ENCODE measurements at regions not wholly inside any gene's neighbourhood (a gene's known extent, or its start where the extent isn't known, plus 50 kb on each side); places are given as distances from the start of the nearest gene placed in this dataset.

DNA sequence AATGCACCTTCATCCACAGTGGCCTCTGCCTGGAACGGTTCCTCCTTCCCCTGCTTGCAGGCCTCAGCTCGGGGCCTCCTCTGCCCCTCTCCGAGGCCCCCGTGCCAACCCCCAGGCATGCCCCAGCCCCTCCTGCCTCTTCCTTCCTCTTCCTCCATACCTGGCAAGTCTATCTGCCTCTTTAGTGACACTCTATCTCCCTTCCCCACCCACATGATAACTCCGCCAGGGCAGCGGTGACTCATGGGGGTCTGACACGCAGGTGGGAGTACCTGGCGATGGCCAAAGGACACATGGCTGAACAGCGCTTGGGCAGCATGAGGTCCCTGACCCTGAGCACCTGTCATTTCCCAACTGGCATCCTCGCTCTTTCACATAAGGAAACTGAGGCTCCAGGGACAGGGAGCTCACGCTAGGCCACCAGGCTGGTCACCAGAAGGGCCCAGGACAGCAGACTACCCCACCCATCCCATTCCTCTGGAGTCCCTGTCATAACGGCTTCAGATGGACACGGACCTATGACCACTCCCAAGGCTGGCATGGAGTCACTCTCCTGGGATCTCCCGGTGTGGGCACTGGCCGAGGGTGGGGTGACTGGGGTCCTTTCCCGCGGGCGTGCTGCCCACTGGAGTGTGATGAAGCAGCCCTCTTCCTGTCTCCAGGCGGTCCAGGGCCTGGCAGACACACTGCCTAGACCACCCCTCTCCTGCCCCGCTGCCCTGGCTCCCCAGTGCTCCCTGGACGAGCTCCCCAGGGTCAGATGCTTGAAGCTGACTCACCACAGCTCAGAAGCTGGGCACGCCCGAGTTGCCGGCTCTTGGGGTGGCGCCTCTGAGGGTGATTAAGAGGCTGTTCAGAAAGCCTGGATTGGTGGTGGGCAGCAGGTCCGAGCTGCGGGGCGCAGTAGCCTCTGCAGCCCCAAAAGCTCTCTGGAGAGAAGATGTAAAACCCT, 100.6 kb downstream of the ENGASE start:
- DNase-seq: no peak
- H3K36me3 Mint-ChIP-seq: no peaks in the 10 kb centered on the region

DNA sequence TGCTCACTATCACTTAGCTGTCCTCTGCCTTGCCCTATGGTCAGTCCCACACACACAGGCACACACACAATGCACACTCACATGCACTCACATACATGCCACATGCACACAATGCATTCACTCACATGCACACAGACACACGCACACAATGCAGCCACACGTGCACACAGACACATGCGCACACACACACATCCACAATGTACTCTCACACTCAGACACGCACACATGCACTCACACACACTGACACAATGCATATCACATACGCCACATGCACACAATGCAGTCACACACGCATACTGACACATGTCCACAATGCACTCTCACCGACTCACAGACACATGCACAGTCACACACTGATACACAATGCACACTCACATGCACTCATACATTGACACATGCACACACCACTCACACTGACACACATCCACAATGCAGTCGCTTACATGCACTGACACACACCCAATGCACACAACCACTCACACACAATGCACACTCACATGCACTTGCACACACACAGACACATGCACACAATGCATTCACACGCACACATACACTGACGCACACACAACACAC, 99.7 kb downstream of the ENGASE start:
- Mint-ChIP-seq H3K27me3 (no peaks in the 10 kb centered on the region), H3K27ac (no peak overlapping the region), H3K4me1 (no peaks in the 10 kb centered on the region), H3K4me3 (no peak overlapping the region), H3K36me3 (no peaks in the 10 kb centered on the region), H3K9me3 (no peaks in the 10 kb centered on the region)
- no peak for DNase-seq

More for the DNA sequence above, 100.6 kb downstream of the ENGASE start:
- Mint-ChIP-seq H3K27me3 (no peaks in the 10 kb centered on the region), H3K9me3 (no peaks in the 10 kb centered on the region), H3K4me1 (no peaks in the 10 kb centered on the region), H3K4me3 (no peak overlapping the region), H3K27ac (no peak overlapping the region)

DNA sequence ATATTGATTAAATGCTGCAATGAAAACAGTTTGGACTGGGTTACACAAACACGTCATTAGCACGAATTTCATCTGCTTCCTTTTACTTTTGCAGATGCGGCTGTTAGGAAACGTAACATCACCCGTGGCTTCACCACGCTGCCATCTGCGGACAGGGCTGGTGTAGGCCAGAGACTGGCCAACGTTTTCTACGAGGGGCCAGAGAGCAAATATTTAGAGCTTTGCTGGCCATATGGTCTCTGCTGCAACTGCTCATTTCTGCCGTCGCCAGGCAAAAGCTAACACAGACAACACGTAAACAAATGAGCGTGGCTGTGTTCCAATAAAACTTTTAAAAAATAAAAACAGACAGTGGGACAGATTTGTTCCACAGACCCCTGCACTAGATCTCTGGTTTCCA, 96.6 kb downstream of the ENGASE start:
- Mint-ChIP-seq H3K27me3 (no peaks in the 10 kb centered on the region), H3K4me3 (no peak overlapping the region), H3K4me1 (no peaks in the 10 kb centered on the region), H3K27ac (no peak overlapping the region), H3K9me3 (no peaks in the 10 kb centered on the region), H3K36me3 (no peaks in the 10 kb centered on the region)
- DNase-seq: no peak

DNA sequence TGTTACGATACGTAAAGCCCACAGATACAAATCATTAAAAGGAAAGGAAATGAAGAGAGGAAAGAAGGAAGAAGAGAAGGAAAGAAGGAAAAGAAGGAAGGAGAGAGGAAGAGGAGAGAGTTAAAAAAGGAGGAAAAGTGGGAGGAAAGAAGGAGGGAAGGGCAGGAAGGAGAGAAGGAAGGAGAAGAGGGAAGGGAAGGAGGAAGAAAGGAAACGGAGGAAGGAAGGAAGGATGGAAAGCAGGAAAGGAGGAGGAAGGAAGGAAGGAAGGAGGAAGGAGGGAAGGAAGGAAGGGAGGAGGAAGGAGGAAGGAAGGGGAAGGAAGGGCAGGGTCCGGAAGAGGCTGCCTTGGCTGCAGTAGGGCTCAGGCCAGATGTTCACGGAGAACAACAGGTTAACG, 95.2 kb downstream of the ENGASE start:
- H3K27ac Mint-ChIP-seq: no peak overlapping the region
- H3K4me3 Mint-ChIP-seq: no peak overlapping the region
- DNase-seq: no peak
- no peaks in the 10 kb centered on the region for H3K27me3 Mint-ChIP-seq
- no peaks in the 10 kb centered on the region for H3K4me1 Mint-ChIP-seq
- no peaks in the 10 kb centered on the region for H3K36me3 Mint-ChIP-seq
- H3K9me3 Mint-ChIP-seq: no peaks in the 10 kb centered on the region

DNA sequence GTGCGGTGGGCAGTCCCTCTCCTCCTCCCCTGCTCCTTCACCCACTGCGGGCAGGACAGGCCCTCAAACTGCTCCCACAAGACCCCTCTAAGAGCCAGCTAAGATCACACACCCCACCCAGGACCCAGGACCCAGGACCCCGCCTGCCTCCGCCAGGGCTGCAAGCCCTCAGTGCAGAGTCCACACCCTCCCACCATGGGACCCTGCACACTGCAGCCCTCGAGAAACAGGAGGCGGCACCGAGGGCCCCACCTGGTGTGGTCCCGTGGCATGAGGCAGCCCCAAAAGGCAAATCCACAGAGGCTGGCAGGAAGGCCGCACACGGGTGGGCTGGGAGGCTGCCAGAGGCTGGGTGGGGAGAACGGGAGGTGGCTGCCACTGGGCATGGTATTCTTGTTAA, 94.7 kb downstream of the ENGASE start:
- Mint-ChIP-seq H3K36me3 (no peaks in the 10 kb centered on the region), H3K27ac (no peak overlapping the region), H3K4me3 (no peak overlapping the region), H3K4me1 (no peaks in the 10 kb centered on the region), H3K27me3 (no peaks in the 10 kb centered on the region), H3K9me3 (no peaks in the 10 kb centered on the region)
- DNase-seq: no peak

DNA sequence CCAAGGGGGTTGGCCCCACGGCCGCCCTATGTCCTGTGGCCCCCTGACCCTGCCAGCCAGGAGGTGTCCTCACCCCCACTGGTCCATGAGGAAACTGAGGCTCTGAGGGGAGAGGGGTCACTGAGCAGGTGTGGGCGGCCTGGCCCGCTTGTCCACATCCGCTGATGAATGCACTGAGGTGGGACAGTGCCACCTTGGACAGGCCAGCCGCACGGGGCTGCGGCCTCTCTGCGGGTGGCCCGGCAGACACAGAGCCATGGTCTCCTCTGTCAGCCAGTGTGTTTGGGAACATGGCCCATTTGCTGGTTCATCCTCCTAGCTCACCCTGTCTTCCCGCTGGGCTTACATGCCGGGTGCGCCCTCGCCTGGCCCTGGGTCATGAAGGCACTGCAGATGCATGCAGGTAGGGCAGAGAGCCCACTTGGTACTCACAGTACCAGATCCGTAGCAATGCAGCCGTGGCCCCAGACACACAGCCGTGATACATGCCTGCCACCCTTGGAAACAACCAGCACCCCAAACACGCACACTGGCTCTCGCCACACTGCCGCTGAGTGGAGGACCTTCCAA, 93.9 kb downstream of the ENGASE start:
- Mint-ChIP-seq H3K27ac (no peak overlapping the region), H3K4me1 (no peaks in the 10 kb centered on the region), H3K9me3 (no peaks in the 10 kb centered on the region), H3K27me3 (no peaks in the 10 kb centered on the region), H3K4me3 (no peak overlapping the region), H3K36me3 (no peaks in the 10 kb centered on the region)
- no peak for DNase-seq

DNA sequence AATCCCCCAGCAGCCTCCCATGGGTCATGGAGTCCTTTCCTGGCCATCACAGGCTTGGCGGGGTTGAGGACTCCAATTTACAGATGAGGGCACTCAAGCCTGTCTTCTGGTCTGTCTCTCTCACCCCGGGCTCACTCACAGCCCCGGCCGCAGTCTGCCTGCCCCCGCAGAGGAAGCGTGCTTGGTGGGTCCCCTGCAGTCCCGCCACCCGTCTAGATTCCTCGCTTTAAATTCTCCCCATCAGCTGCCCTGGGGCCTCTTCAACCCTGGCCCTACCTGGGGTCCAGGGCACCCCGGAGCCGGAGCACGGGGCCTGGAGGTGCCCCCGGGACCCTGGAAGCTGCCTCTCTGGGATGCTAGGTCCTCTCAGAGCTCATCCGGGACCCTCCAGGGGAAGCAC, 92.9 kb downstream of the ENGASE start:
- Mint-ChIP-seq H3K4me3 (no peak overlapping the region), H3K27ac (no peak overlapping the region), H3K27me3 (no peaks in the 10 kb centered on the region)

DNA sequence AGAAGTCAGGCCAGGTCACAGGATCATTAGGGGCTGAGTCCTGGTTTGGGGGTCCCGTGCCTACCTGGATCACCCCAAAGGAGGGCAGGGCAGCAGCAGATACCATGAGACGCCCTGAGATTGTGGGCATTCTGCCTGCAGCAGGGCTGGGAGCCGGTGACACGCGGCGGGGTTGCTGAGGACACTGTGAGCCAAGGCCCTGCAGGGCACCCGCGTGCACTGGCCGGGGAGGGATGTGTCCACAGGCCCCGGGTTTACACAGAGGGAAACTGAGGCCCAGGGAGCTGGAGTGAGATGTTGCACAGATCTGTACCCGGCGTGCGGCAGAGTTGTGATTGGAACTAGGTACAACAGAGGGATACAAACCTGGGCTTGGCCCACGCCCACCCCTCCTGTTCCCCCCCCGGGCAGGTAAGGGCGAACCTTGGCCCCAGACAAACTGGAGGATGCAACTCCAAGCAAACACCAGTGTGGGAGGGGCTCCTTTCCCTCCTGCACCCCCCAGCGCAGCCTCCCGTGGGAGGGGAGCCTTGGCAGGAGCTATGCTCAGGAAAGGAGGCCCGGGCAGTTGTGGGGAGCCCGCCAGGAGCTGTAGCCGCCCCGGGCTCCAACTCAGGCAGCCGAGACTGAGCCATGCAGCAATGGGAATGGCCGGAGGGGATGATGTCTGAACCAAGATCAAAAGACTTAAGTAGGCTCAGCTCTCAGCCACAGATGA, 91.3 kb downstream of the ENGASE start:
- H3K9me3 Mint-ChIP-seq: no peaks in the 10 kb centered on the region
- no peak overlapping the region for H3K4me3 Mint-ChIP-seq
- no peak overlapping the region for H3K27ac Mint-ChIP-seq
- H3K27me3 Mint-ChIP-seq: no peaks in the 10 kb centered on the region
- no peak for DNase-seq
- no peaks in the 10 kb centered on the region for H3K4me1 Mint-ChIP-seq
- no peaks in the 10 kb centered on the region for H3K36me3 Mint-ChIP-seq

More for the DNA sequence above, 92.9 kb downstream of the ENGASE start:
- Mint-ChIP-seq H3K9me3 (no peaks in the 10 kb centered on the region), H3K36me3 (no peaks in the 10 kb centered on the region), H3K4me1 (no peaks in the 10 kb centered on the region)
- no peak for DNase-seq

DNA sequence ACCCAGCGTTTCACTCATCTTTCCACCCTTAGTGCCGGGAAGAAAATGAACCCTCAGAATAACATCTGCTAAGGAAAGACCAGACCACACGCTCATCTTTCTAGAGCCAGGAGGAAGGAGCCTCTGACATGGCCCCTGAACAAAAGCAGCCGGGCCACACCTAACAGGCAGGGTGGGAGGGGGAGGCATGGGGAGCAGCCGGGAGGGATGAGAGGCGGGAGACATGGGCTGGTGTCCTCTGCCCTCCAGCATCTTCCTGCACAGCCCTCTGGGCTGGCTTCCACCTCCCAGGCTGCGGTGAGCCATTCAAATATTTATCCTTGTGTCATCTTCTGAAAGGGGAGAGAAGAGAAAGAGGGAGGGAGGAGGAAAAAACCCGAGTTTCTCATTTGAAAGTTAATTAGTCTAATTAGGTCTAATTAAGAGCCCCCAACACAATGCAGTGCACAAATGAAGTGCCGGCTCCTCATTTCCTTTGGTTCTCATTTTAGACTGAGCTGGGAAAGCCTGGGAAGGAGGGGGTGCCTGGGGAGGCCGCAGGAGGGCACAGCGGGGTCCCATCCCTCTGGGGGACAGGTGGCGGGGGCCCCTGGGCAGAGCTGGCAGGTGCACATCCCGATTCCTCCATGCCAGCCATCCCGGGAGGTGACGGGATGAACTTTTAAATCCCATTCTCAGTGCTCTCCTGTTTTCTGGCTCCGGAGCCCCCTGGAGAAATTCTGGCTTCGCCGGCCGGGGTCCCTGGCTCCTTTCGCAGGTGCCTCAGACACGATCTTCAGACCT, 90.5 kb downstream of the ENGASE start:
- no peaks in the 10 kb centered on the region for H3K4me1 Mint-ChIP-seq
- H3K27ac Mint-ChIP-seq: no peak overlapping the region
- no peaks in the 10 kb centered on the region for H3K27me3 Mint-ChIP-seq
- no peak overlapping the region for H3K4me3 Mint-ChIP-seq
- no peaks in the 10 kb centered on the region for H3K36me3 Mint-ChIP-seq
- no peaks in the 10 kb centered on the region for H3K9me3 Mint-ChIP-seq
- no peak for DNase-seq

DNA sequence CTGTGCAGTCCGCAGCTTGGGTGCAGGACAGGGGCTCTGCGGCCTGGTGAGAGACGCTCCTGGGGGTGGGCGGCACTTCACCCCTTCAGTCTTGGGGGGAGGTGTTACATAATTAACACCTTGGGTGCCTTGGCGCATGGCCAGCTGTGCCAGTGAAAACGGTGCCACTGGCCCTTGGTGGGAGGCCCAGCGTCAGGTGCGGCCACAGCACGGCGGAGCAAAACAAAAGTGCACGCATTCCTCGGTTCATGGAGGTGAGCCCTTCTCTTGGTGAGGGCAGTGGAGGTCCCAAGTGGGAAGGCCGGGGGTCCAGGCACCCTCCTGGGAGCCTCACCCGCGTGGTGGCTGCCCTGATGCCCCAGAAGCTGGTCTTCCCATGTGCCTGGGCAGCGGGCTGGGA, 89.8 kb downstream of the ENGASE start:
- Mint-ChIP-seq H3K27ac (no peak overlapping the region), H3K27me3 (no peaks in the 10 kb centered on the region), H3K4me3 (no peak overlapping the region), H3K4me1 (no peaks in the 10 kb centered on the region), H3K9me3 (no peaks in the 10 kb centered on the region), H3K36me3 (no peaks in the 10 kb centered on the region)
- DNase-seq: no peak

DNA sequence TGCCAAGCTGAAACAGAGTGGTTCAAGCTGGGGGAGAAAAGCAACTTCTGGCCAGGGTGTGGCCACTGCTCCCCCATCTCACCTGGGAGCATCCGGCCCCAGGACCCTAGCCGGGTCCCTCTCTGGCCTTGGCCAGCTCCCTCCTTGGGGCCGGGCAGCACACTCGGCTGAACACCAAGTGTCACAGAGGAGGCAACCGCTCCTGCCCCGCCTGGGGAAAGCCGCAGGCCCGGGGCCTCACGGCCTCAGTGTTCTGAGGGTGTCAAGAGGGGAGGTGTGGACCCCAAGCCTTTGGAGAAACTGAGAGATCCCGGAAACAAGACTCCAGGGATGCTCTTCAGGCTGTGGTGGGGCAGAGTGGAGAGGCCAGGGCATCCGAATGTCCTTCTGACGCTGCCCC, 88.4 kb downstream of the ENGASE start:
- no peak for DNase-seq
- Mint-ChIP-seq H3K27me3 (no peaks in the 10 kb centered on the region), H3K27ac (no peak overlapping the region), H3K36me3 (no peaks in the 10 kb centered on the region), H3K9me3 (no peaks in the 10 kb centered on the region), H3K4me1 (no peaks in the 10 kb centered on the region), H3K4me3 (no peak overlapping the region)

DNA sequence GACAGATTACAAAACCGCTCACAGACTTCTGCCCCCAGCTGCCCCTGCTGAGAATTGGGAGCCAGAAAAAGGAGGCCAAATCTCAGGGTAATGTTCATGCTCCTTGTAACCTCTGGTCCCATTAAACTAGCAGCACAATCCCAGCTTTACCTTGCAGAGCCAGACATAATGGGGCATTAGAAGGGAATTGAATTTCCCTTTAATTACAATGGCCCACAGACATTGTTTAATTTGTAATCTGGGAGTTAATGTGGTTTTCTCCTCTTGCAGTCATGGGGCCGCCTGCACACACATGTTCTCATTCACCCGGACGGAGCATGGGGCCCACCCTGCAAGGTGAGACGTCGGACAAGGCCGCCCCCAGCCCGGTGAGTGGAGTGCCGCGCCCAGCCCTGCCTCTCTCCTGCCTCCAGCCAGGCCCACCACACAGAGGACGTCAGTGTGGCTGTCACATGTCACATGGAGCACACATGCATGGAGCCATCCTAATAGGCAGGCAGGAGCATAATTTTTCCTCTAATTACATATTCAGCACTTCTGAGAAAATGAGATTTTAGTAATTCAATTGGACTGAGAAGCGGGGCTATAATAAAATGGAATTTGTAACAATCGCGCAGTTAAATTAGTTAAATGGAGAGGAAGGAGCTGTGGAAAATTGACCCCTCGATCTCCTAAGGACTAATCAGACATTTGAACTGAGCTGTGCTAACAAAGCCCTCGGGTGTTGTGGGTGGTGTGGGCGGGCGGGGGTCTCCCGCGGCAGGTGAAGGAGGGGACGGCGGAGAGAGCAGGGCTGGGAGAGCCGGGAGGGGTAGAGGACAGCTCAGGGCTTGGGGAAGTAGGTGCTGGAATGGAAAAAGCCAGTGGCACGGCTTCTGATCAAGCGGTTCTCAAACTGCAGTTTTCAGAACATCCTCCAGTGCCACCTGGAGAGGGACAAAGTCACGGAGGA, 87.7 kb downstream of the ENGASE start:
- H3K4me1 Mint-ChIP-seq: no peaks in the 10 kb centered on the region
- no peak overlapping the region for H3K4me3 Mint-ChIP-seq
- H3K27ac Mint-ChIP-seq: no peak overlapping the region

DNA sequence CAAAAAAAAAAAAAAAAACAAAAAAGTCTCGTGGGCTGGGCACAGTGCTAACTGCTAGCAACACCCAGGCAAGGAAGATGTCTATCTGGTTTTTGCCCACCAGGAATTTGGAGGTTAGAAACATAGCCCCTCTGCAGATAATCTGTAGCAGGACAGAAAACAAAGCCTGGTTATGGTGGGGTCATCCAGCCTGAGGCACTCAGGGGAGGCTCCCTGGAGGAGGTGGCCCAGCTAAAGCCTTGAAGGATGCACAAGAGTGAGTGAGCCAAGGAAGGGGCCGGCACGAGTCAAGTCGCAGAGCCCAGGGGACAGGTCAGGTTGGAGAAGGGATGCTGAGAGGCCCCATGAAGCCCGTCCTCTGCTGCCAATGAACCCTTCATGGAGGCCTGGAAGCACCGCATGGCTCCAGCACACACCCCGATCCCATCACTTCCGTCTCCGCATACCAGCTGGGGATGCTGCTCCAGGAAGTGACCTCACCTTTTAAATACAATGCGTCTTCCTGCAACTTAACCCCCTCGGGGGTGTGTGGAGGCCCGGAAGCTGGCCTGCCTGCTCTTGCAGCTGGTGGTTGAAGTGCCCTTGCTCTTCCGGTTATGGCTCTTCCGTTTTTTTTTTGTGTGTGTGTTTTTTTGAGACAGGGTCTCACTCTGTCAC, 86.5 kb downstream of the ENGASE start:
- Mint-ChIP-seq H3K4me3 (no peak overlapping the region), H3K4me1 (no peaks in the 10 kb centered on the region), H3K9me3 (no peaks in the 10 kb centered on the region), H3K27ac (no peak overlapping the region), H3K36me3 (no peaks in the 10 kb centered on the region), H3K27me3 (no peaks in the 10 kb centered on the region)
- DNase-seq: peak; percentile 39

More for the DNA sequence above, 87.7 kb downstream of the ENGASE start:
- H3K27me3 Mint-ChIP-seq: no peaks in the 10 kb centered on the region
- no peak for DNase-seq
- H3K36me3 Mint-ChIP-seq: no peaks in the 10 kb centered on the region
- H3K9me3 Mint-ChIP-seq: no peaks in the 10 kb centered on the region

All from activated naive CD8-positive, alpha-beta T cell treated with anti-CD3 and anti-CD28 coated beads for 36 hours (primary cell).